Endothelial cell of umbilical vein (primary cell): ENCODE measurements at regions not wholly inside any gene's neighbourhood (a gene's known extent, or its start where the extent isn't known, plus 50 kb on each side); places are given as distances from the start of the nearest gene placed in this dataset.

Experiments
- BruUV-seq: library from RNA; stranded (reverse); fragments of 400-500 nt; replicated peaks from 2 replicates; lab custom pipeline; 2021; lab: Mats Ljungman, UMichigan
- CTCF ChIA-PET: fragments of 300-600, 350-600 bp; sonication (Branson Sonifier 250); formaldehyde crosslinking; loops from one replicate; lab custom pipeline; 2021; ENCODE audit warnings: antibody characterized with exemption, inconsistent platforms; lab: Charles Lee
- POLR2A ChIA-PET: fragments of 300-600, 350-600 bp; sonication (Branson Sonifier 250); formaldehyde crosslinking; loops from one replicate; lab custom pipeline; 2021; ENCODE audit warnings: antibody characterized with exemption, inconsistent platforms; lab: Charles Lee
- DNase-seq: peaks from one replicate; pipeline ENCODE4 v3.0.0-alpha.2; 2011; ENCODE audit warnings: low read depth, low spot score
- FAIRE-seq: peaks from 2 replicates; lab custom pipeline; 2011; peaks lifted over from hg19 to GRCh38; lab: Jason Lieb, UNC
- H2AFZ ChIP-seq: 2 replicates; pipeline ENCODE4 v1.6.0; 2012; ENCODE audit warnings: low read depth, low read length, control low read depth, inconsistent platforms
- H3K27ac ChIP-seq: 2 replicates; pipeline ENCODE4 v1.5.1; 2011; ENCODE audit warnings: low read depth, mild to moderate bottlenecking, control low read depth, low read length, moderate library complexity; ENCODE audit not compliant: insufficient read depth
- H3K27me3 ChIP-seq, 2 experiments: 2 replicates each; pipeline versions ENCODE4 v1.6.0 to v1.6.1; 2011; ENCODE audit warnings: low read length in 2 of 2, mixed read lengths in 1 of 2; ENCODE audit not compliant: control insufficient read depth in 2 of 2, insufficient read depth in 2 of 2
- H3K36me3 ChIP-seq, 2 experiments: 2 replicates in 1 of 2; 3 replicates in 1 of 2; pipeline ENCODE4 v1.5.1; 2011; ENCODE audit warnings: low read length in 2 of 2, mild to moderate bottlenecking in 1 of 2, moderate library complexity in 1 of 2; ENCODE audit not compliant: control insufficient read depth in 2 of 2, insufficient read depth in 2 of 2; ENCODE audit errors: extremely low read depth in 1 of 2
- H3K4me1 ChIP-seq: 3 replicates; pipeline ENCODE4 v1.5.1; 2011; ENCODE audit warnings: mild to moderate bottlenecking, low read length; ENCODE audit not compliant: control insufficient read depth, insufficient read depth; ENCODE audit errors: extremely low read depth
- H3K4me2 ChIP-seq: 2 replicates; pipeline ENCODE4 v1.6.1; 2011; ENCODE audit warnings: low read length, control low read depth, mixed read lengths; ENCODE audit not compliant: insufficient read depth
- H3K4me3 ChIP-seq, 3 experiments: fragments of 200-600 bp in 1 of 3; sonication (generic), shearing (Covaris generic) in 1 of 3; replicated peaks in 1 of 3; 2 replicates each; pipeline ENCODE4 v1.5.1; 2011 to 2016; ENCODE audit warnings: control low read depth in 3 of 3, low read length in 3 of 3, mild to moderate bottlenecking in 2 of 3, inconsistent platforms in 1 of 3, low read depth in 1 of 3, moderate library complexity in 1 of 3; ENCODE audit not compliant: insufficient read depth in 1 of 3
- H3K79me2 ChIP-seq: 2 replicates; pipeline ENCODE4 v1.6.0; 2012; ENCODE audit warnings: low read length, inconsistent platforms; ENCODE audit not compliant: control insufficient read depth, insufficient read depth
- H3K9ac ChIP-seq: replicated peaks from 2 replicates; pipeline ENCODE3; 2011; ENCODE audit warnings: low read length, control low read depth; ENCODE audit not compliant: insufficient read depth; ENCODE audit errors: extremely low read depth
- H3K9me1 ChIP-seq: replicated peaks from 3 replicates; pipeline ENCODE4 v1.6.0; 2011; ENCODE audit warnings: mild to moderate bottlenecking, low read length; ENCODE audit not compliant: control insufficient read depth, insufficient read depth; ENCODE audit errors: extremely low read depth
- H3K9me3 ChIP-seq: replicated peaks from 2 replicates; pipeline ENCODE4 v1.5.1; 2012; ENCODE audit warnings: low read length, inconsistent platforms; ENCODE audit not compliant: control insufficient read depth, insufficient read depth
- H4K20me1 ChIP-seq: replicated peaks from 2 replicates; pipeline ENCODE3; 2011; ENCODE audit warnings: mild to moderate bottlenecking, low read length; ENCODE audit not compliant: control insufficient read depth, insufficient read depth; ENCODE audit errors: extremely low read depth
- FOS ChIP-seq: IDR thresholded peaks from 2 replicates; pipeline ENCODE4 v1.6.1; 2011; ENCODE audit warnings: mild to moderate bottlenecking, low read length, moderate library complexity, borderline replicate concordance; ENCODE audit not compliant: insufficient read depth
- JUN ChIP-seq: IDR thresholded peaks from 2 replicates; pipeline ENCODE4 v1.6.1; 2011; ENCODE audit warnings: borderline replicate concordance, low read depth; ENCODE audit not compliant: insufficient read length, insufficient read depth
- MYC ChIP-seq: IDR thresholded peaks from one replicate; pipeline ENCODE4 v1.6.1; 2011; ENCODE audit warnings: mild to moderate bottlenecking, low read depth, low read length
- POLR2AphosphoS5 ChIP-seq: IDR thresholded peaks from 2 replicates; pipeline ENCODE4 v1.6.1; 2012; ENCODE audit warnings: low read depth, mild to moderate bottlenecking, control low read depth, low read length, moderate library complexity; ENCODE audit not compliant: insufficient read depth
- dilution Hi-C: fragments of 300-500 bp; cut with MboI; formaldehyde crosslinking; loops from one replicate; pipeline ENCODE4 v1.15.0; 2019; ENCODE audit warnings: low sequenced_read_pairs; ENCODE audit not compliant: extremely low pct_ligation_motif_present
- intact Hi-C: fragments of 100-400 bp; cut with micrococcal nuclease; formaldehyde crosslinking; loops from one replicate; pipeline ENCODE4 v1.10.0; 2022
- TF ChIP-seq, protein P1 (sequence below): IDR thresholded peaks from 2 replicates; pipeline ENCODE4 v1.6.1; 2011; ENCODE audit not compliant: insufficient read depth, insufficient read length

DNA sequence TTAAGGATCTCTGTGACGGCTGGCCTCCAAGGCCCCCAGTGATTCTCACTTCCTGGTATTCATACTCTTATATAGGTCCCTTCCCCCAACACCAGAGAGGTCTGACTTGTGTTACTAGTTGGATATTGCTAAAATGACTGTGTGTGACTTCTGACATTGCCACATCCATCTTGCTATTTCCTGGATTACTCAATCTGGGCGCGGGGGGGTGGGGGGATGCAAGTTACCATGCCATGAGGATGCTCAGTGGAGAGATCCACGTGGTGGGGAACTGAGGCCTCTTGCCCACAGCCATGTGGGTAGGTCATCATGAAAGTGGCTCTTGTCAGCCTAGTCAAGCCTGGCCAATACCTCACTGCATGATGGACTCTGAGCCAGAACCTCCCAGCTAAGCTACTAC lies 117.0 kb downstream of the UBE2U start:
- H3K4me1 ChIP-seq, result peaks cover 8% of the 10 kb centered on the region

DNA sequence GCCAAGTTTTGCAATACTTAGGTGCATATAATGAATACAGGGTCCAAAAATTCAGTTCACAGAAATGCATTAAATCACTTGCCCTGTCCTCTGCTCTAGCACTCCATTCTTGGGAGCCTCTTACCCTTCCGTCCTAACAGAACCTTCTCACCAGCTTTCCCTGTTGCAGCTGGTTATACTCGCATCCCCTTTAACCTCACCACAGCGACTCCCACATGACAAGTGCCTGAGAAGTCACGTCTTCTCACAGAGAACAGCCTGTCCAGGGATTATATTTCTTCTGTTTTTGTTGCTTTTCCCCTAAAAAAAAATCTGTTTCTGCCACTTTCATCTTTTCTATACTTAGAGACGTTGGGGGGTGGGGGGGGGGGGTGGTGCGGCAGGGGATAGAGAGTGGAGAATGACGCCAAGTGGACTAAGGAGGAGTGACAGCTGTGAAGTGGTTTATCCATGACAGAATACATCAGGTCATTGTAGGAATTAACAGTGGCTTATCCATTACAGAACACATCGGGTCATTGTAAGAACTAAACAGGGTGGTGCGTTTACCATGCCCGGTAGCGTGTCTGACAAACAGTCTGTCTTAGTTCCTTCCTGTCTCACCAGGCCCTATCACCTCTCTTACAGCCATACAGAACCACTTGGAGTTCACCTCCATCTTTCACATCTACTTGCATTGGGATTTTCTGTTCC lies 117.6 kb downstream of the UBE2U start:
- Histone ChIP-seq H2AFZ (no peak overlapping the region), H3K4me3 (no peak overlapping the region), H3K4me1 (peaks cover 8% of the 10 kb centered on the region), H3K9ac (no peak overlapping the region), H4K20me1 (no peaks in the 10 kb centered on the region), H3K4me2 (no peak overlapping the region), H3K79me2 (no peaks in the 10 kb centered on the region), H3K27ac (no peak overlapping the region), H3K9me3 (no peaks in the 10 kb centered on the region), H3K27me3 (peaks cover 0 to under 1% of the 10 kb centered on the region in 2 experiments), H3K36me3 (no peaks in the 10 kb centered on the region), H3K9me1 (no peaks in the 10 kb centered on the region)
- POLR2A ChIA-PET, result no interaction called here
- CTCF ChIA-PET, result no interaction called here
- BruUV-seq, result no TSS peak
- dilution Hi-C loops, result no loop called here
- TF ChIP-seq JUN, result no peak
- FAIRE-seq, result no peak
- intact Hi-C loops, result no loop called here
- no peak for DNase-seq

More for the DNA sequence above, 117.0 kb downstream of the UBE2U start:
- Histone ChIP-seq H3K36me3 (no peaks in the 10 kb centered on the region), H3K9me3 (no peaks in the 10 kb centered on the region), H3K4me3 (no peak overlapping the region), H4K20me1 (no peaks in the 10 kb centered on the region), H2AFZ (no peak overlapping the region), H3K79me2 (no peaks in the 10 kb centered on the region), H3K27me3 (peaks cover 0 to 2% of the 10 kb centered on the region in 2 experiments), H3K4me2 (peak overlapping the region; percentile 59), H3K9ac (no peak overlapping the region), H3K9me1 (no peaks in the 10 kb centered on the region), H3K27ac (no peak overlapping the region)
- POLR2A ChIA-PET, result no interaction called here
- dilution Hi-C loops (no loop called here), intact Hi-C loops (no loop called here)
- TF ChIP-seq FOS (peak; percentile 73), POLR2AphosphoS5 (peak; percentile 35), MYC (peak; percentile 71), JUN (no peak)
- TF ChIP-seq, protein P1, sequence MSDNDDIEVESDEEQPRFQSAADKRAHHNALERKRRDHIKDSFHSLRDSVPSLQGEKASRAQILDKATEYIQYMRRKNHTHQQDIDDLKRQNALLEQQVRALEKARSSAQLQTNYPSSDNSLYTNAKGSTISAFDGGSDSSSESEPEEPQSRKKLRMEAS, result no peak
- peak; percentile 24 for DNase-seq
- no peak for FAIRE-seq
- CTCF ChIA-PET, result no interaction called here
- no TSS peak for BruUV-seq
